H4 (cell line): ENCODE measurements at regions not wholly inside any gene's neighbourhood (a gene's known extent, or its start where the extent isn't known, plus 50 kb on each side); places are given as distances from the start of the nearest gene placed in this dataset.

ENCODE experiments used
- DNase-seq: peaks from one replicate; pipeline ENCODE4 v3.0.0-alpha.2; 2015; ENCODE audit warnings: low spot score

- no peak for DNase-seq
These were observed 233.5 kb upstream of the B3GAT1 start for GRCh38 chr11:134645576-134645975.

DNA sequence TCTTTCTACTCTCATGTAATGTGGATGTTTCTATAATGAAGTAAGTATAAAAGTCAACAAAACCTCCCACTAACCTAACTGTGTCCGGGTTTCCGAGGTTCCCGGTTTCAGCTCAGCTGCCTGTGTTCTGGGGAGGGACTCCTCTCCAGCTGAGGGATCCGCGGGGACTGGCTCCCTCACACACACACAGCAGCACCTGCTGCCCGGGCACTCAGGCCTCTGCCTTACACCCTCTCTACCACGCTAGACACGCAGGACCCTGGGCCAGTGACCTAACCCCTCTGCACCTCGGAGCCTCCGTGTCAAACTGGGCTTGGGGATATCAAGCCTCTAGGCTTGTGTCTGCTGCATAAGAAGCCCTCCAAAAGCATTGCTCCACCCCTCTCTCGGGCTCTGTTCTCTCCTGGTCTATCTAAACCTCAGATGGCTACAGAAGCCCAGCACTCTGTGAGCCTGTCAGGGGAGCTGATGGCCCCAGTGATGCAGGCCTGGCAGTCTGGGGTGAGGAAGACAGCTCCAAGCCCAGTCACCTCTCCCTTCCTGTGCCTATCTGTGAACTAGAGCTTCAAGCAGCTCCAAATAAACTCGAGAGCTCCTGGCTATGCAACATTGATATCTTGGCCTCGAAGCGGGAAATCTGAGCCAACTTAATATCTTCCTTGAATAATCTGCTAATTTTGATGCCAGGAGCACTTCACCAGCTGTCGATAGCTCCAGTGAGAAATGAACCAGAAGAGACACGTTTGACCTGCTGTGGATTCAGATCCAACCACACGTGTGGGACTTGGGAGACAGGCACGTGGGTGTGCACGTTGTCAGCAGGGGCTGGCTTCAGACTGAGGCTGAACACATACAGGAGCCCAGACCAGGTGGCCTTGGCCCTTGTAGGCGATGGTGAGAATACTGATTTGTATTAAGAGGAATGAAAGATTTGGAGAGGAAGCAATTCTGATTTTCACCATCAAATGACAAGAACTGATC, 232.7 kb upstream of the B3GAT1 start:
- DNase-seq: no peak

DNA sequence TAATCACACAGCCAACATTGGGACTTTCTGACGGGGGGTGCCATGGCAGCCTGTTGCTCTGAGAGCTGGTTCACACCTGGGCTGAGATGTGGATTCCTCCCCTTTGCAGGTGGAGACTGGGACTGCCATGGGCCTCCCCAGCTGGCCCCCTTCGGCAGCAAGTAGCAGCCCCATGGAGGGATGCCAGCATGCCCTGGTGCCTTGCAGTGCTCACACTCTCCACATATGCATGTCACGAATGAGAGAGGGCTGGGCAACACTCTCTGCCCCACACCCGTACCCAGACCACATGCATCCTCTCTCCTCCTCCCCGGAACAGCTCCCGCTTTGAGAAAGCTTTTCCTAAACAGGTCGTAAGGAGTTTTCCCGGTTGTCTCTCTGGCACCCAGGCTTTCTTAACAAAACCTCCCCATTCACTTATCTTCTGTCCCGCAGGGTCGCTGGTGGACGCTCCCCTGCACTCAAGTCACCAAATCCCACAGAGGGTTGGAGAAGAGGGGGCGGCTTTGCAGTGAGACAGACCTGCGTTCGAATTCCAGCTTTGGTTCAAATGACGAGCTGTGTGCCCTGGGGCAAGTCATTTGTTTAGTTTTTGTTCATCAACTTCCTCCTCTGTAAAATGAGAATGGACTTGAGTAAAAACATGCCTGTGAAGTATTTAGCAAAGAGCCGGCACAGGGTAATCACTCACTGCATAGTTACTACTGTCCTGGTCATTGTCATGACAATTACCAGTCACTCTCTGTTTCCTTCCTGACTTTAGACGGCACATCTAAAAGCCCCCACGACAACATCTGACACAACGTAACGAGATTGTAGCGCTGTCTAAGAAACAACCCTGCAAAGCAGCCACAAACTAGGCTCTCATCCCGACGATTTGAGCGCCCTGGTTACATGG, 231.3 kb upstream of the B3GAT1 start:
- no peak for DNase-seq

- no peak for DNase-seq
These were observed 230.2 kb upstream of the B3GAT1 start for GRCh38 chr11:134642206-134642605.

GRCh38 chr11:134640971-134641968, 229.2 kb upstream of the B3GAT1 start:
- no peak for DNase-seq

- DNase-seq: no peak
These were observed 228.5 kb upstream of the B3GAT1 start for GRCh38 chr11:134640536-134640935.

- DNase-seq: no peak
These were observed 227.7 kb upstream of the B3GAT1 start for GRCh38 chr11:134639586-134640330.

GRCh38 chr11:134638796-134639430, 226.9 kb upstream of the B3GAT1 start:
- DNase-seq: no peak

DNA sequence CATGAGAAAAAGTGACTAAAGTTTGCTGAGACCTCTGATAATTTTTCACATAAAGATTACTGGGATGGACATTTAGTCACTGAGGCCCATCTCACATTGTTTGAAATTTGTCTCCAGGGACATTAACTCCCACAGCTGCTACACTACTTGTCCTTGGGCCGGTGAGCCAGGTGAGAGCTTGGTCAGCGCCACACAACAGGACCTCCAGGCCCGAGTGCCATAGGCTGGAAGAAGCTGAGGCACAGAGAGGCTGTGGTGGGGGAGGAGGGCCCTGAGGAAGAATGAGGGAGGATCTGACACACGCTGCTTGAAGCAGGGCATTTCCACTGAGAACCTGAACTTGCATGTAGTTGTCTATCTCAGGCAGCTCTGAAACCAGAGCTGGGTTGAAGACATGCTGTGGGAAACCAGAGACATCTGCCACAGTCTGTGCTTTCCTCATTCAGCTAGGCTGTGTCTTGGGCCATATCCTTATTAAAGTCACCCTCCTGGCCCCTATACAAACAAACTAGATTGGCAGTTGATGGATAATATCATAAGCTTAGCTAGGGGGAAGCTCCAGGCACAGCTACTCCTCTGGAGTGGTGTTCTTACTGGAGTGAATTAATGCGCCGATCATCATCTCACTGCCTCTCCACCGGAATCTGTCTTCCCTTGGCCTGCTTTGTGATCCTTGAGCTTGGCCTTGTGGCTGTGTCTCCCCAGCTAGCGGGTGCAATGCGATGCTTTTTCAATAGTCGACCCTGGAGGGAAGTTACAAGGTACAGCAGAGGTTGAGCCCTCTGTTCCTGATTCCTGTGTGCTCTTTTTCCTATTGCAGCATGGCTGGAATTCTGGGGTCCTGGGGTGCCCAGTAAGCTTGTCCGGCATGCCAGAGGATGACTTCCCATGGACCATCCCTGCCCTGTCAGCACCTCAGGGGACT, 225.3 kb upstream of the B3GAT1 start:
- no peak for DNase-seq

GRCh38 chr11:134636071-134636470, 224.0 kb upstream of the B3GAT1 start:
- no peak for DNase-seq

DNA sequence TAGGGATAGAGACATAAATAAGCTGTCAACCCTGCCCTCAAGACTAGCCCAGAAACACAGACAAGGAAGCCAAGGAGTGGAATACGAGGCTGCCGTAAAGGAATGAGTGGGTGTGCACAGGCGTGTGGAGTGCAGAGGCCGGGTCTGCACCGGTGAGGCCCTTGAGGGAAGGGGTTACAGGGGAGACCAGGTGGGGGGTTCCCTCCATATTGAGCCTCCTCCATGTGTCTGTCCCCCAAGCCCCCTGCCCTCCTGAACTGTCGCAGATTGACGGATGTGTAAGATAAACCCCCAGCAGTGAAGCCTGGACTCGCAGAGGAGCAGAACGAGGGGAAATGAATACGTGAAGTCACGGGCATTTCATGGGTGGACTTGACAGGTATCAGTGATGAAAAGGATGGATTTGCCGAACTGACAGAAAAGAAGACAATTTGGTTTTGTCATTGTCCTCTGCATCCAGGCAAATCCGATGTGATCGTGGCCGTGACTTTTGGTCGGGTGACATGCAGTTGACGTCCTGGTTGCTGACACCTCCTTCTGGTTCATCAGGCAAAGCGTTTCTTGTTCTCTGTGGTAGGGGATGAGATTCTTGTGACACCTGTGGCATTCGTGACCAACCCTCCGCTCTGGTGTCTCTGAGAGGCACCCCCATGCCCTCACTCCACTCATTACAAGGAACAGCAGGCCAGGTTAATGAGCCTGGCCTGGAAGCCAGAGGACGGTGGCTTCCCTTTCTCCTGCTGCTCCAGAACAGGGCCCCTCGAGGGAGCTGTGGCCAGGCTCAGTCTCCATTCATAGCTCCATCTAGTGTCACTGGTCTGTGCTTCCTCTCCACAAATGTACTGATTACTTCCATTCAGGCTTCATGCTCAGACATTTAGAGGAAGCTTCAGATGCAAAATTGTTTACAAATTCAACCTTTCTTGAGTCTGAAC, 223.1 kb upstream of the B3GAT1 start:
- DNase-seq: no peak

DNA sequence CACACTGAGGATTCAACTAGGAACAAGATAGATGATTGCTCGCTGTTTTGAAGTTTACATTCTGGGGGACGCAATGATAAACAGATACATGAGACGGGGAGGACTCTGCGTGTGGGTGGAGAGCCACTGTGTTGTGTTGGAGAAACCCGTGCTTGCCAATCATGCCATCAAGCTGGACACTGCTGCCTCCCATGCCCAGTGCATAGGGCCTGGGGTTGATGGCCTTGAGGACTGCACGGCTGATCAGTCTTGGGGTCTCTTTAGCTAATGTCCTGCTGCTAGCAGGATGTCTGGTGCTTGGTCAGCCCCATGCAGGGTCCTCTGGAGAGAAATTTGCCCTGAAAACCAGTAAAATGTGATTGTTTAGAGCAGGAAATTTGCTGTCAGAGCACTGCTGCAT, 221.2 kb upstream of the B3GAT1 start:
- no peak for DNase-seq

DNA sequence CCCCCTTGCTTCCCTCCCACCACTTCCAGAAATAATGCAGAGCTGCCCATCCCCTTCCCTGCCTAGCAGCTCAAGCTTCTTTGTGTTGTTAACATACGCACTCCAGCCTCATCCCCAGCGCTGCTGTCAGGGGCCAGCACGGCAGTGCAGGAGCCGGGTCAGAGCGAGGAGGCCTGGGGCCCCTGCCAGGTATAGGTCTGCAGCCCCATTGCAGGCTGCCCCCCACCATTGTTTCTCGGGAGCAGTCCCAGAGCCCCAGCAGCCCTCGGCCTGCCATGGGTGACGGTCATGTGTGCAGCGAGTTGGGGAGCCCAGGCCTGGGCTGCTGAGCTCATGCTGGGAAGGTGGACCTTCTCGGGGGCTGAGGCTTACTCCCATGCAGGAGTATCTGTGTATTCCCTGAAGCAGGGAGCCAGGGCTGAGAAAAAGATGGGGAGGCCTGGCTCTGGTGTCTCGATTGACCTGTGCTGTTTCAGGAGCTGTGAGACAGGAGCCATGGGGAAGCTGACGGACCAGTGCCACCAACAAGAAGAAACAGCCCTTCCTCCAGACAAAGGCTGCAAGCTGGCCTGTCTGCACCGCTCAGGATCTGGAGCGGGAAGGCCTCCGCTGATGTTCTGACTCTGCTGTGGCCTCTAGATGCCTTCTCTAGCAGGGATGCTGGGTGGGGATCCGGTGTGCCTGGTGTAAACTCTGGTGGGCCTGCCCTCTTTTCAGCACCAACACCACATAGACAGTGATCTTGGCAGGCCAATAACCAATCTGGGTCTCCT, 220.5 kb upstream of the B3GAT1 start:
- no peak for DNase-seq

GRCh38 chr11:134630861-134631260, 218.8 kb upstream of the B3GAT1 start:
- no peak for DNase-seq

DNA sequence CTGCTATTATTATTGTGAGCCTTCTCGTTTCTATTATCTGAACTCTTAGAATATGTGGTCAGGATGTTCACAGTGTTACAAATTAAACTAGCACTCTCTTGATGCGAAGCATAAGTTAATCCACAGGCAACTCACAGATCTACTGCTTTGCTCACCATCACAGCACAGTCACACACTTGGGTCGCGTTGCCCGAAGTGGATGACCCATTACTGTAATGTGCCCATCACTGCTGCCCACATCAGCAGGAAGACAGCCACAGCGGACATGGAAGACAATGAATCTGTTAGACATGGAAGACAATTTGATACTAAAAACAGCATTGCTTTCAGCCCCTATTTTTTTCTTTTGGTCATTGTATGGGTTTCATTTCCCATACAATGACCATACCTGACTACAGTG, 216.4 kb upstream of the B3GAT1 start:
- DNase-seq: no peak

GRCh38 chr11:134626032-134626431, 214.0 kb upstream of the B3GAT1 start:
- no peak for DNase-seq

GRCh38 chr11:134625631-134626030, 213.6 kb upstream of the B3GAT1 start:
- no peak for DNase-seq
